Neural cell (in vitro differentiated cells): ENCODE measurements at regions not wholly inside any gene's neighbourhood (a gene's known extent, or its start where the extent isn't known, plus 50 kb on each side); places are given as distances from the start of the nearest gene placed in this dataset.

Source experiments
- H2AFZ ChIP-seq: fragments of 200-600, 300-800 bp; sonication (generic), shearing (Covaris generic); 2 replicates; pipeline ENCODE4 v1.6.0; 2014; ENCODE audit warnings: low read depth, mild to moderate bottlenecking, antibody characterized with exemption, low read length, moderate library complexity
- H3F3A ChIP-seq: fragments of 200-600 bp; shearing (Covaris generic); 2 replicates; pipeline ENCODE4 v1.6.1; 2016; ENCODE audit warnings: mild to moderate bottlenecking, moderate library complexity, mixed read lengths, antibody characterized with exemption, low read length; ENCODE audit not compliant: insufficient read depth, poor library complexity, severe bottlenecking
- H3K27ac ChIP-seq: fragments of 200-600, 300-800 bp; sonication (generic), shearing (Covaris generic); 2 replicates; pipeline ENCODE4 v1.5.1; 2014; ENCODE audit warnings: mild to moderate bottlenecking, low read length, moderate library complexity
- H3K27me3 ChIP-seq: fragments of 300-800, 200-600 bp; sonication (generic), shearing (Covaris generic); 2 replicates; pipeline ENCODE4 v1.6.0; 2014; ENCODE audit warnings: mild to moderate bottlenecking, low read depth, low read length, moderate library complexity; ENCODE audit not compliant: insufficient read depth
- H3K36me3 ChIP-seq: fragments of 300-800, 200-600 bp; sonication (generic), shearing (Covaris generic); 2 replicates; pipeline ENCODE4 v1.5.1; 2014; ENCODE audit warnings: mild to moderate bottlenecking, antibody characterized with exemption, low read length, moderate library complexity; ENCODE audit not compliant: insufficient read depth
- H3K4me2 ChIP-seq: fragments of 300-800, 200-600 bp; sonication (generic), shearing (Covaris generic); 2 replicates; pipeline ENCODE4 v1.6.0; 2014; ENCODE audit warnings: mild to moderate bottlenecking, low read length
- H3K4me3 ChIP-seq: fragments of 300-800, 200-600 bp; sonication (generic), shearing (Covaris generic); 2 replicates; pipeline ENCODE4 v1.5.1; 2014; ENCODE audit warnings: mild to moderate bottlenecking, low read length, moderate library complexity
- H3K79me2 ChIP-seq: fragments of 200-600 bp; shearing (Covaris generic); replicated peaks from 2 replicates; pipeline ENCODE4 v1.6.0; 2014; ENCODE audit warnings: mild to moderate bottlenecking, low read length, moderate library complexity; ENCODE audit not compliant: insufficient read depth
- H3K9ac ChIP-seq: fragments of 300-800, 200-600 bp; sonication (generic), shearing (Covaris generic); 2 replicates; pipeline ENCODE4 v1.6.1; 2016; ENCODE audit warnings: mild to moderate bottlenecking, low read length, mixed read lengths
- H3K9me2 ChIP-seq: fragments of 200-600 bp; shearing (Covaris generic); 2 replicates; pipeline ENCODE4 v1.6.1; 2016; ENCODE audit warnings: mild to moderate bottlenecking, low read length, mixed read lengths; ENCODE audit not compliant: insufficient read depth
- H3K9me3 ChIP-seq: fragments of 200-600, 300-800 bp; sonication (generic), shearing (Covaris generic); 2 replicates; pipeline ENCODE4 v1.6.1; 2016; ENCODE audit warnings: mild to moderate bottlenecking, mixed run types, low read length, moderate library complexity, mixed read lengths
- H4K20me1 ChIP-seq: fragments of 200-600 bp; shearing (Covaris generic); 2 replicates; pipeline ENCODE4 v1.6.1; 2016; ENCODE audit warnings: mild to moderate bottlenecking, mixed run types; ENCODE audit not compliant: insufficient read depth
- EP300 ChIP-seq: fragments of 450-650 bp; conservative IDR thresholded peaks from 2 replicates; pipeline ENCODE4 v1.6.1; 2014; ENCODE audit warnings: antibody characterized with exemption, mild to moderate bottlenecking, moderate library complexity; ENCODE audit not compliant: poor library complexity, severe bottlenecking
- EZH2 ChIP-seq: fragments of 200-600, 300-800 bp; shearing (Covaris generic), sonication (generic); IDR thresholded peaks from 2 replicates; pipeline ENCODE4 v1.6.1; 2014; ENCODE audit warnings: antibody characterized with exemption, low read length, borderline replicate concordance, mild to moderate bottlenecking; ENCODE audit not compliant: insufficient read depth, poor library complexity, severe bottlenecking
- MXI1 ChIP-seq: fragments of 450-650 bp; conservative IDR thresholded peaks from 2 replicates; pipeline ENCODE4 v1.6.1; 2014; ENCODE audit warnings: antibody characterized with exemption, mild to moderate bottlenecking; ENCODE audit not compliant: poor library complexity, severe bottlenecking
- POLR2AphosphoS5 ChIP-seq: IDR thresholded peaks from 2 replicates; pipeline ENCODE4 v1.6.1; 2012
- RAD21 ChIP-seq: fragments of 450-650 bp; conservative IDR thresholded peaks from 2 replicates; pipeline ENCODE4 v1.6.1; 2014; ENCODE audit warnings: antibody characterized with exemption, mild to moderate bottlenecking, moderate library complexity
- SMC3 ChIP-seq: fragments of 450-650 bp; conservative IDR thresholded peaks from 2 replicates; pipeline ENCODE4 v1.6.1; 2014; ENCODE audit warnings: antibody characterized with exemption, mild to moderate bottlenecking, moderate library complexity; ENCODE audit not compliant: poor library complexity
- TAF1 ChIP-seq: IDR thresholded peaks from 2 replicates; pipeline ENCODE4 v1.6.1; 2012; ENCODE audit warnings: low read depth
- TF ChIP-seq, protein P1 (sequence below): IDR thresholded peaks from 2 replicates; pipeline ENCODE4 v1.6.1; 2012; ENCODE audit warnings: borderline replicate concordance
- TF ChIP-seq, protein P2 (sequence below): fragments of 450-650 bp; IDR thresholded peaks from 2 replicates; pipeline ENCODE4 v1.5.1; 2014; ENCODE audit warnings: antibody characterized with exemption, mild to moderate bottlenecking, moderate library complexity; ENCODE audit not compliant: poor library complexity, severe bottlenecking

- Histone ChIP-seq H3K79me2 (no peaks in the 10 kb centered on the region), H3K9ac (no peak overlapping the region), H3K4me2 (no peak overlapping the region), H3F3A (no peaks in the 10 kb centered on the region), H3K27ac (no peak overlapping the region), H3K27me3 (no peaks in the 10 kb centered on the region), H4K20me1 (no peaks in the 10 kb centered on the region), H3K9me3 (no peaks in the 10 kb centered on the region), H2AFZ (no peak overlapping the region), H3K9me2 (no peaks in the 10 kb centered on the region), H3K4me3 (no peak overlapping the region), H3K36me3 (no peaks in the 10 kb centered on the region)
- TF ChIP-seq RAD21 (no peak), MXI1 (no peak), SMC3 (no peak), EP300 (no peak), TAF1 (no peak), POLR2AphosphoS5 (no peak), EZH2 (no peak)
- TF ChIP-seq, protein P1, sequence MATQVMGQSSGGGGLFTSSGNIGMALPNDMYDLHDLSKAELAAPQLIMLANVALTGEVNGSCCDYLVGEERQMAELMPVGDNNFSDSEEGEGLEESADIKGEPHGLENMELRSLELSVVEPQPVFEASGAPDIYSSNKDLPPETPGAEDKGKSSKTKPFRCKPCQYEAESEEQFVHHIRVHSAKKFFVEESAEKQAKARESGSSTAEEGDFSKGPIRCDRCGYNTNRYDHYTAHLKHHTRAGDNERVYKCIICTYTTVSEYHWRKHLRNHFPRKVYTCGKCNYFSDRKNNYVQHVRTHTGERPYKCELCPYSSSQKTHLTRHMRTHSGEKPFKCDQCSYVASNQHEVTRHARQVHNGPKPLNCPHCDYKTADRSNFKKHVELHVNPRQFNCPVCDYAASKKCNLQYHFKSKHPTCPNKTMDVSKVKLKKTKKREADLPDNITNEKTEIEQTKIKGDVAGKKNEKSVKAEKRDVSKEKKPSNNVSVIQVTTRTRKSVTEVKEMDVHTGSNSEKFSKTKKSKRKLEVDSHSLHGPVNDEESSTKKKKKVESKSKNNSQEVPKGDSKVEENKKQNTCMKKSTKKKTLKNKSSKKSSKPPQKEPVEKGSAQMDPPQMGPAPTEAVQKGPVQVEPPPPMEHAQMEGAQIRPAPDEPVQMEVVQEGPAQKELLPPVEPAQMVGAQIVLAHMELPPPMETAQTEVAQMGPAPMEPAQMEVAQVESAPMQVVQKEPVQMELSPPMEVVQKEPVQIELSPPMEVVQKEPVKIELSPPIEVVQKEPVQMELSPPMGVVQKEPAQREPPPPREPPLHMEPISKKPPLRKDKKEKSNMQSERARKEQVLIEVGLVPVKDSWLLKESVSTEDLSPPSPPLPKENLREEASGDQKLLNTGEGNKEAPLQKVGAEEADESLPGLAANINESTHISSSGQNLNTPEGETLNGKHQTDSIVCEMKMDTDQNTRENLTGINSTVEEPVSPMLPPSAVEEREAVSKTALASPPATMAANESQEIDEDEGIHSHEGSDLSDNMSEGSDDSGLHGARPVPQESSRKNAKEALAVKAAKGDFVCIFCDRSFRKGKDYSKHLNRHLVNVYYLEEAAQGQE, result no peak
- TF ChIP-seq, protein P2, sequence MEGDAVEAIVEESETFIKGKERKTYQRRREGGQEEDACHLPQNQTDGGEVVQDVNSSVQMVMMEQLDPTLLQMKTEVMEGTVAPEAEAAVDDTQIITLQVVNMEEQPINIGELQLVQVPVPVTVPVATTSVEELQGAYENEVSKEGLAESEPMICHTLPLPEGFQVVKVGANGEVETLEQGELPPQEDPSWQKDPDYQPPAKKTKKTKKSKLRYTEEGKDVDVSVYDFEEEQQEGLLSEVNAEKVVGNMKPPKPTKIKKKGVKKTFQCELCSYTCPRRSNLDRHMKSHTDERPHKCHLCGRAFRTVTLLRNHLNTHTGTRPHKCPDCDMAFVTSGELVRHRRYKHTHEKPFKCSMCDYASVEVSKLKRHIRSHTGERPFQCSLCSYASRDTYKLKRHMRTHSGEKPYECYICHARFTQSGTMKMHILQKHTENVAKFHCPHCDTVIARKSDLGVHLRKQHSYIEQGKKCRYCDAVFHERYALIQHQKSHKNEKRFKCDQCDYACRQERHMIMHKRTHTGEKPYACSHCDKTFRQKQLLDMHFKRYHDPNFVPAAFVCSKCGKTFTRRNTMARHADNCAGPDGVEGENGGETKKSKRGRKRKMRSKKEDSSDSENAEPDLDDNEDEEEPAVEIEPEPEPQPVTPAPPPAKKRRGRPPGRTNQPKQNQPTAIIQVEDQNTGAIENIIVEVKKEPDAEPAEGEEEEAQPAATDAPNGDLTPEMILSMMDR, result no peak
These were observed 133.8 kb upstream of the ZBTB40 start for GRCh38 chr1:22317920-22318243.

DNA sequence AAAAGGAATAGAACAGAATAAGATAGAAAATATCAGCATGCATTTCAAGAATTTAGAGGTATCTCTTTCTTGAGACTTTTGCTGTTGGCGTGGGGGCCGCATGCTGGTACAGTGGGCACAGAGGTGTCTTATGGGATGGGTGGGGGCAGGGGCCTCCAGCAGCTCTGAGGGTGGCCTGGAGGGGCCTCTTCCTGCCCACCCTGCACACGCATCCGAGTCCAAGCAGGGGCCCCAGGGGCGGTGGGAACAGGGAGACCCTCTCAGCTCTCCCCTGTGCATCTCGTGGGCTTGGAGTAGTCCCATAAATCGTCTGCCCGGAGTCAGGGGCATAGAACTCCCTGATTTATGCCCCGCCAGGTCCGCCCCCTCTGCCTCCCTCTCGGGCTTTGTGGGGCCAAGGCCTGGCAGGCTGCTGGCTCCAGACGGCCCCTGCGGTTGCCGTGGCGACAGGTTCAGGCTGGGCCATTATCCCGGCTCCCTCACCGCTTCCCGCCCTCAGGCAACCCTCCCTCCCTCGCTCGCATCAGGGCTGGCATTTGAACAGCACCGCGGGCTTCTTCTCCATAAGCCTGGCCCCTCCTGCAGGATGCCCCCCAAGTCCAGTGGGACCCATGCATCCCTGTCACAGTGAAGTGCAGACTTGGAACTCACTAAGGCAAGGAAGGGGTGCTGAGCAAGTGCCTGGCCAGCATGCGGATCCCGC lies 133.2 kb upstream of the ZBTB40 start:
- Histone ChIP-seq H3K36me3 (no peaks in the 10 kb centered on the region), H3K9ac (peak overlapping the region; percentile 39), H3K79me2 (no peaks in the 10 kb centered on the region), H3F3A (no peaks in the 10 kb centered on the region), H2AFZ (no peak overlapping the region), H4K20me1 (no peaks in the 10 kb centered on the region), H3K9me3 (no peaks in the 10 kb centered on the region), H3K4me3 (peak overlapping the region; percentile 43), H3K9me2 (no peaks in the 10 kb centered on the region), H3K27me3 (no peaks in the 10 kb centered on the region), H3K4me2 (no peak overlapping the region), H3K27ac (peak overlapping the region; percentile 42)
- peak; percentile 21 for TF ChIP-seq MXI1
- peak; percentile 25 for TF ChIP-seq EP300
- TF ChIP-seq TAF1, result no peak
- TF ChIP-seq POLR2AphosphoS5, result no peak
- TF ChIP-seq, protein P1, result no peak
- TF ChIP-seq SMC3, result peak; percentile 19
